ENCODE measurements at regions not wholly inside any gene's neighbourhood (a gene's known extent, or its start where the extent isn't known, plus 50 kb on each side); places are given as distances from the start of the nearest gene placed in this dataset.

DNA sequence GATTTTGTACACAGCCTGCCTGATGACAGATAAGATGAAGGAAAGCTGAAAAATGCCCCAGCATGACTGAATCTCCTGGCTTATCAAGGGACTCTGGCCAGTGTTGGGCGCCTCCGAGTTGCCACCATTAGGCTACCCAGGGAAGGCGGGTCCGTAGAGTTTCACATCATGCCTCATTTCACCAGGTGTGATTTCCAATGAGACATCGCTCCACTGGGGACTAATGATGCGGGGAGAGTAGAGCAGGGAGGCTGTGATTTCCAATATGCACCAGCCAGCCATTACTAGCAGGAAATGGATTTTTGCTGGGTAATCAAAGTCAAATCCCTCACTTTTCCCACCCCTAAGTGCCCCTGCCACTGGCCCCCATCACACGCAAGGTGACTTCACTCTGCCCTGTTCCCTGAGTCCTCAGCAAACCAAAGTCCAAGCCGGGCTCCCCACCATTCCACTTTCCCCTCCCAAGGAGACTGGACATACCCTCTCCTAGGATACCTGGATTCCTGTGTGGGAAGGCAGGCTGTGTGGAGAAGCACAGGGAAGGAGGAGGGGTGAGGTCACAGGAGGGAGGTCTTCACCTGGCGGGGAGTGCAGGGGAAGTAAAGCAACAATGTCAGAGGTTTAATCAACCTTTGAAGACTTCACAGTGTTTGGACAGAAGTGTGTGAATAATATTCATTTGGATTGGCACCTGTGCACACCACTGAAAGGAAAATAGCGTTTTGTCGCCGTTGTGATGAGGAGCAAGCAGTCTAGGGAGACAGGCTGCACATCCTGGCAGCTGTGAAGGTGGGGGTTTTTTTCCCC lies 613.3 kb upstream of the CADM1 start:
- TF ChIP-seq, protein P1, sequence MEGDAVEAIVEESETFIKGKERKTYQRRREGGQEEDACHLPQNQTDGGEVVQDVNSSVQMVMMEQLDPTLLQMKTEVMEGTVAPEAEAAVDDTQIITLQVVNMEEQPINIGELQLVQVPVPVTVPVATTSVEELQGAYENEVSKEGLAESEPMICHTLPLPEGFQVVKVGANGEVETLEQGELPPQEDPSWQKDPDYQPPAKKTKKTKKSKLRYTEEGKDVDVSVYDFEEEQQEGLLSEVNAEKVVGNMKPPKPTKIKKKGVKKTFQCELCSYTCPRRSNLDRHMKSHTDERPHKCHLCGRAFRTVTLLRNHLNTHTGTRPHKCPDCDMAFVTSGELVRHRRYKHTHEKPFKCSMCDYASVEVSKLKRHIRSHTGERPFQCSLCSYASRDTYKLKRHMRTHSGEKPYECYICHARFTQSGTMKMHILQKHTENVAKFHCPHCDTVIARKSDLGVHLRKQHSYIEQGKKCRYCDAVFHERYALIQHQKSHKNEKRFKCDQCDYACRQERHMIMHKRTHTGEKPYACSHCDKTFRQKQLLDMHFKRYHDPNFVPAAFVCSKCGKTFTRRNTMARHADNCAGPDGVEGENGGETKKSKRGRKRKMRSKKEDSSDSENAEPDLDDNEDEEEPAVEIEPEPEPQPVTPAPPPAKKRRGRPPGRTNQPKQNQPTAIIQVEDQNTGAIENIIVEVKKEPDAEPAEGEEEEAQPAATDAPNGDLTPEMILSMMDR (IDR thresholded peaks at IDR 0.05): no peak
- TF ChIP-seq ZFX (IDR thresholded peaks at IDR 0.05; ENCODE audit: borderline replicate concordance): no peak
- H3K27ac ChIP-seq: no peak overlapping the region

DNA sequence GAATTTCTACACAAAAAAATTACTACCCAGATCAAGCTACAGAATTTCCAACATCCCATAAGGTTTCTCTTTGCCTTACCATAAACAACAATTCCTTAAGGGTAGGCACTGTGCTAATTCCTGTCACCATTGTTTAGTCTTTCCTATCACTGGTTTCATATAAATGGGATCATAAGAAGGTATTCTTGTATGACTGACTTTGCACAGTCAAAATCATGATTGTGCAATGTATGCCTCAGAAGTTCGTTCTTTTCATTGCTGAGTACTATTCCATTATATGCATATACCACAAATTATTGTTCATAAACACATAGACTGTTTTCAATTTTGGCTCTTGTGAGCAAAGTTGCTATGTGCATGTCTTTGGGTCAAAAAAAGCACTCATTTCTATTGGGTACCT lies 611.6 kb upstream of the CADM1 start:
- no peak for TF ChIP-seq ZFX (IDR thresholded peaks at IDR 0.05; ENCODE audit: borderline replicate concordance)
- TF ChIP-seq, protein P1 (IDR thresholded peaks at IDR 0.05): no peak
- no peak overlapping the region for H3K27ac ChIP-seq

DNA sequence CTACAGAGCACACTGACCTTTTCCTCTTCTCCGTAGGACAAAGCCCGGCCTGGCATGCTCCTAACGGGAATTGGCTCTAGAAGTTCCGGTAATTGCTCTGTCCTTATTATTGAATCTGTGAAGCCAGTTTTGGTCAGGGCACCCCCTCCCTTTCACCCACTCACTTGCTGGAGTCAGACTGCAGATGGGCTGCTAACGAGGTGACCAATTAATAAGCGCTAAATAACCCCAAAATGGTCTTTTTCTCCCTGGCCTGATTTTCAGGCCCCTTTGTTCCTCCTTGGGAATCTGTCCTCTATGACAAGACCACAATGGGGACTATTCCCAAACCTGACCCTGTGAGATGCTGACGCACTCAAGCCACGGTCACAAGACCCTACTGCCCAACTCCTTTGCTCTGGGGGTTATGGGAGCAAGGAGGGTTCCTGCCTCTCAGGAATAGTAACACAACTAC lies 610.0 kb upstream of the CADM1 start:
- TF ChIP-seq ZFX (IDR thresholded peaks at IDR 0.05; ENCODE audit: borderline replicate concordance): no peak
- TF ChIP-seq, protein P1 (IDR thresholded peaks at IDR 0.05): no peak
- H3K27ac ChIP-seq: no peak overlapping the region

DNA sequence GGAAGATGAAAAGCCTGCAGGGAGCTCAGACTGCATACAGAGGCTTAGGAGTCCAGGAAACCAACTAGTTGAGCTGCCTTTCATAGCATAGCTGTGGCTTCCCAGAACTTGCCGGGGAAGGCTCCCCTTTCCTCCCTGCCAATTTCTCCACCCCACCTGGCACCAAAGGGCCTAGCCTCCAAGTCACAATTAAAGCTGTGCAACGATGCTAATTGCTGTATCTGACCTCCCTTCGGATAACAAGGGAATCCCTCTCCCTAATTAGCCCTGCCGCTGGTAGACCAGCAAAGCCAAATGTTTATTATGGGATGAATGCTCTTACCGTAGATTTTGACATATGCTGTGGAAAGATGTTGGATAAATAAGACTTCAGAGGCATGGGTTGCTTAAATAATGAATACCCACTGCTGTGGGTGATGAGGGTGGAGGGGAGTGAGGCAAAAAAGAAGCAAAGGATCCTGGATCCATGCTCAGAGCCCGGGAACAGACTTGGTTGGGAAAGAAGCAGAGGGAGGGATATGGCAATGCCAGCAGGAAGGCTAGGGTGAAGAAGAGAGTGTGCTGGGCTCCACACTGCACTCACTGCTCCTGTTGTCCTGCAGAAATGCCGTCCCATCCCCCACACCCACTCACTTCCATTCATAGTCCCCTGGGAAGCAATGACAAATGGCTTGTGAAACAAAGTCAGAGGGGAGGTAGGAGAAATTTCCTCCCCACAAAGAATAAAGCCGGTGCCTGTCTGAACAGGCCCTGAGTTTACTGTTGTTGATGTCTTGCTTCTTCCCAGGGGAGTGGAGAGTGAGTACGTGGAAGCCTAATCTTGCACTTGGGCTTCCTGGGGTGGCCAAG lies 608.1 kb upstream of the CADM1 start:
- no peak overlapping the region for H3K27ac ChIP-seq
- no peak for TF ChIP-seq ZFX (IDR thresholded peaks at IDR 0.05; ENCODE audit: borderline replicate concordance)
- TF ChIP-seq, protein P1 (IDR thresholded peaks at IDR 0.05): no peak

- H3K27ac ChIP-seq: no peak overlapping the region
- TF ChIP-seq, protein P1 (IDR thresholded peaks at IDR 0.05): no peak
- no peak for TF ChIP-seq ZFX (IDR thresholded peaks at IDR 0.05; ENCODE audit: borderline replicate concordance)
Observed at GRCh38 chr11:116111546-116111945, 607.3 kb upstream of the CADM1 start.

DNA sequence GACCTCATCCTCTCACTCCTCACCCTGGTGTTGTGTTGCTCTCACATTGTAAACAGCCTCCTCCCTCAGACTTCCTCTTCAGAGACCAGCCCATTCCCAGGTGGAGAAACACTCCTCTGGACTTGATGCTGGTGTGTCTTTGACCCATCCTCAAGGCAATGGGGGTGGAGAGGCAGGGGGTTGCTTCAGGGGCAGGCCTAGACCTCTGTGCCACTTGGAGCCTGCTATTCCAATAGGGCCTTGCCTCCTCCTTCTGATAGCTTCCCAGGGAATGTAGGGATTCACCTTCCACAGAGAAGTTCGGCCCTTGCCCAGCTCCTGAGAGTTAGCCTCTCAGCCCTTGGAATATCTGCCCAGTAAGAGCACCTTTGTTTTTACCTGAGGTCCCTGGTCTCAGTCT lies 606.6 kb upstream of the CADM1 start:
- TF ChIP-seq ZFX (IDR thresholded peaks at IDR 0.05; ENCODE audit: borderline replicate concordance): no peak
- TF ChIP-seq, protein P1 (IDR thresholded peaks at IDR 0.05): no peak
- H3K27ac ChIP-seq: no peak overlapping the region

DNA sequence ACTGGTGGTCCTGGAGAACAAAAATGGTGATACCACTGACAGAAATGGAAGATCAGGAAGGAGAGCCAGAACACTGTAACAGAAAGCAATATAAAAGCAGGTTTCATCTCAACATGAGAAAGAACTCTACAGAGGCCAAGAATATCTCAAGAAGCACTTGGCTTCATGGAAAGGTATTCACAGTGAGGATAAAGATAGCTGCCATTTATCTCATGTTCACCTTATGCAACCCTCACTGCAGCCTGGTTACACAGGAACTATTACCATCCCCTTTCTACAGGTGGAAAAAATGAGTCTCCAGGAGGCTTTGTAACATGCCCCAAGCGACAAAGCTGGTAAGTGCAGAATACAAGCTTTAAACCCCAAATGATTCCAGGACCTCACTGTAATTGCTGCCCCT lies 606.1 kb upstream of the CADM1 start:
- no peak overlapping the region for H3K27ac ChIP-seq
- TF ChIP-seq ZFX (IDR thresholded peaks at IDR 0.05; ENCODE audit: borderline replicate concordance): no peak
- TF ChIP-seq, protein P1 (IDR thresholded peaks at IDR 0.05): no peak

Data from 22Rv1 (cell line).